ENCODE measurements at regions not wholly inside any gene's neighbourhood (a gene's known extent, or its start where the extent isn't known, plus 50 kb on each side); places are given as distances from the start of the nearest gene placed in this dataset.

GRCh38 chr3:161894657-161895056 is 398.0 kb downstream of the OTOL1 start:
- H3K36me3 Mint-ChIP-seq (ENCODE audit: low read depth) = no peaks in the 10 kb centered on the region
- no peaks in the 10 kb centered on the region for H3K27me3 Mint-ChIP-seq
- no peak overlapping the region for H3K27ac Mint-ChIP-seq
- ATAC-seq (no peak), DNase-seq (no peak)
- H3K4me1 Mint-ChIP-seq = no peaks in the 10 kb centered on the region
- intact Hi-C loops (cut with DNase I, micrococcal nuclease) = no loop called here
- ChIA-PET CTCF (interaction anchor here (1.0 kb wide), 1 partner anchor 30 kb away, joined by 4 read pairs; no protein-coding TSS in a partner anchor), POLR2A (no interaction called here)
- peaks cover 3% of the 10 kb centered on the region for H3K9me3 Mint-ChIP-seq (ENCODE audit: low read depth)
- no peak overlapping the region for H3K4me3 Mint-ChIP-seq

- H3K36me3 Mint-ChIP-seq (ENCODE audit: low read depth) = no peaks in the 10 kb centered on the region
- H3K27ac Mint-ChIP-seq = no peak overlapping the region
- peaks cover 2% of the 10 kb centered on the region for H3K9me3 Mint-ChIP-seq (ENCODE audit: low read depth)
- H3K4me3 Mint-ChIP-seq = no peak overlapping the region
- CTCF ChIA-PET = no interaction called here
- ATAC-seq (no peak), DNase-seq (no peak)
- no peaks in the 10 kb centered on the region for H3K27me3 Mint-ChIP-seq
- no peaks in the 10 kb centered on the region for H3K4me1 Mint-ChIP-seq
- POLR2A ChIA-PET = no interaction called here
- intact Hi-C loops (cut with DNase I, micrococcal nuclease) = no loop called here
Measured at GRCh38 chr3:161905520-161906132, 409.0 kb downstream of the OTOL1 start.

GRCh38 chr3:161913786-161914389 is 417.3 kb downstream of the OTOL1 start:
- CTCF ChIA-PET = no interaction called here
- POLR2A ChIA-PET = no interaction called here
- Mint-ChIP-seq H3K9me3 (ENCODE audit: low read depth) (no peaks in the 10 kb centered on the region), H3K27me3 (no peaks in the 10 kb centered on the region), H3K4me1 (no peaks in the 10 kb centered on the region), H3K36me3 (ENCODE audit: low read depth) (no peaks in the 10 kb centered on the region), H3K4me3 (no peak overlapping the region), H3K27ac (no peak overlapping the region)
- DNase-seq (no peak), ATAC-seq (no peak)
- intact Hi-C loops (cut with DNase I, micrococcal nuclease) = no loop called here

DNA sequence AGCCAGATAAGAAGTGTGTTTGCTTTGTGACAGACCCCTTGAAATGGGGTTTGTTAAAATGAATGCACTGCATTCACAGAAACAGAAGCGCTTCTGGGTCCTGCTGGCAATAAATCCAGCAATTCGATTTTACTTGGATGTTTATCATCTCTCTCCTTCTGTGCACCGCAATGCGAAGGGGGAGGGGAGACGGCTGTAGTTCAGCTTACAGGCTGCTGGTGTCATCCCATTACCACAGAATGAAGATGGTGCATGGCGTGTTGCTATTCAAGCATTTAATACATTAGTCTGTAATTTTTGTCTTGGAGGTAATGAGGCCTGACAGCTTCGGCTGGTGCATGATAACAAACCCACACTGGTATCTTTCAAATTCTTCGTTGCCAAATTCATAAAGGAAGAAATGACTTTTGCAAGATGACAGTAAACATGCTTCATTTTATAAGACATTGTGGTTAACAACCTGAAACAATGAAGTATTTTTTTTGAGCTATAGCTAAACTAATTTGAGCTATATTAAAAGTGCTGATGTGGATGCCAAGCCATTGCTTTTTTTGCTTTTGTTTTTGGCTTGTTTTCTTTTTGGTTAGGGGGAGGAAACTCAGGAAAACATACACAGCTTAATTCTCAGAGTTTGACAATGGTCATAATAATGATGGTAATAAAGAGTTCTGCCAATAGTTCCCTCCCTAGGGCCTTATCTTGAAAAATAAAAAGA is 418.3 kb downstream of the OTOL1 start:
- intact Hi-C loops (cut with DNase I, micrococcal nuclease) = no loop called here

GRCh38 chr3:161915418-161915750 is 418.8 kb downstream of the OTOL1 start:
- ATAC-seq (no peak), DNase-seq (no peak)
- Mint-ChIP-seq H3K36me3 (ENCODE audit: low read depth) (no peaks in the 10 kb centered on the region), H3K9me3 (ENCODE audit: low read depth) (peaks cover 7% of the 10 kb centered on the region), H3K27ac (no peak overlapping the region), H3K4me3 (no peak overlapping the region), H3K4me1 (no peaks in the 10 kb centered on the region), H3K27me3 (no peaks in the 10 kb centered on the region)
- intact Hi-C loops (cut with DNase I, micrococcal nuclease) = no loop called here
- POLR2A ChIA-PET = no interaction called here
- CTCF ChIA-PET = no interaction called here

More for the DNA sequence above, 418.3 kb downstream of the OTOL1 start:
- POLR2A ChIA-PET = no interaction called here
- Mint-ChIP-seq H3K9me3 (ENCODE audit: low read depth) (peaks cover 4% of the 10 kb centered on the region), H3K27me3 (no peaks in the 10 kb centered on the region), H3K4me1 (no peaks in the 10 kb centered on the region), H3K36me3 (ENCODE audit: low read depth) (no peaks in the 10 kb centered on the region), H3K27ac (no peak overlapping the region), H3K4me3 (no peak overlapping the region)
- no peak for ATAC-seq
- DNase-seq = peak; percentile 8
- CTCF ChIA-PET = interaction anchor here (0.6 kb wide), 1 partner anchor 894 kb away, joined by 4 read pairs; no protein-coding TSS in a partner anchor

- no peaks in the 10 kb centered on the region for H3K27me3 Mint-ChIP-seq
- no peak overlapping the region for H3K27ac Mint-ChIP-seq
- no peak for DNase-seq
- no peak for ATAC-seq
- H3K4me3 Mint-ChIP-seq = no peak overlapping the region
- no peaks in the 10 kb centered on the region for H3K4me1 Mint-ChIP-seq
- no peaks in the 10 kb centered on the region for H3K36me3 Mint-ChIP-seq (ENCODE audit: low read depth)
- ChIA-PET POLR2A (no interaction called here), CTCF (no interaction called here)
- H3K9me3 Mint-ChIP-seq (ENCODE audit: low read depth) = peaks cover 9% of the 10 kb centered on the region
- intact Hi-C loops (cut with DNase I, micrococcal nuclease) = no loop called here
Measured at GRCh38 chr3:161920196-161920595, 423.6 kb downstream of the OTOL1 start.

DNA sequence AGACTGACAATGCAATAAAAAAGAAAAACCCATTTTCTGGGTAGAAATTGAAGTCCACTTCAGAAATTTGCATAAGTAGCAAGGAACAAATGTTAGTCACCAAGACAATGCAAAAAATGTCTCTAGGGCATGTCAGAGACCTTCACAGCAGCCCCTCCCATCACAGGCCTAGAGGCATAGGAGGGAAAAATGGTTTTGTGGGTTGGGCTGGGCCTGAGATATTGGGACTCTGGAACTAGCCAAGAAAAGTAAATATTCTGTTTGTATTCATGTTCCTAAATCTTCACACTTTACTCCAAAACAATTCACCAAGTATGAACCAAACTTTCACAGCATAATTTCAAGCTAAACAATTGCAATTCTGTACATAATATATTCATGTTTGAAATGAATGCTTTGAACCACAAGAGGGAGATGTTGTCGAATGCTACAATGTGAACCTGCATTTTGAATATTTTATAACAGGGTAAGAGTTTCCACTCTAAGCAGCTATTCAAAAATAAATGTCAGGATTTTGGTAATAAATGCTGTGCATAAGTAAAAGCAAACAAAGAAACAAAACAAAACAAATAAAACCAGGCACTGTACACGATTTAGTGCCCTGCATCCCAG is 429.2 kb downstream of the OTOL1 start:
- no peaks in the 10 kb centered on the region for H3K27me3 Mint-ChIP-seq
- H3K27ac Mint-ChIP-seq = no peak overlapping the region
- no peak overlapping the region for H3K4me3 Mint-ChIP-seq
- peaks cover 3% of the 10 kb centered on the region for H3K9me3 Mint-ChIP-seq (ENCODE audit: low read depth)
- intact Hi-C loops (cut with DNase I, micrococcal nuclease) = no loop called here
- H3K4me1 Mint-ChIP-seq = no peaks in the 10 kb centered on the region
- DNase-seq = no peak
- POLR2A ChIA-PET = no interaction called here
- ATAC-seq = no peak
- no peaks in the 10 kb centered on the region for H3K36me3 Mint-ChIP-seq (ENCODE audit: low read depth)
- CTCF ChIA-PET = no interaction called here

GRCh38 chr3:161927131-161927530 is 430.5 kb downstream of the OTOL1 start:
- ChIA-PET POLR2A (no interaction called here), CTCF (no interaction called here)
- no peak for DNase-seq
- peaks cover 5% of the 10 kb centered on the region for H3K9me3 Mint-ChIP-seq (ENCODE audit: low read depth)
- no peaks in the 10 kb centered on the region for H3K4me1 Mint-ChIP-seq
- no peaks in the 10 kb centered on the region for H3K36me3 Mint-ChIP-seq (ENCODE audit: low read depth)
- H3K27ac Mint-ChIP-seq = no peak overlapping the region
- no peaks in the 10 kb centered on the region for H3K27me3 Mint-ChIP-seq
- no peak for ATAC-seq
- intact Hi-C loops (cut with DNase I, micrococcal nuclease) = no loop called here
- H3K4me3 Mint-ChIP-seq = no peak overlapping the region

- Mint-ChIP-seq H3K27ac (no peak overlapping the region), H3K9me3 (ENCODE audit: low read depth) (peaks cover 11% of the 10 kb centered on the region), H3K36me3 (ENCODE audit: low read depth) (no peaks in the 10 kb centered on the region), H3K4me1 (no peaks in the 10 kb centered on the region), H3K4me3 (no peak overlapping the region), H3K27me3 (no peaks in the 10 kb centered on the region)
- DNase-seq (no peak), ATAC-seq (no peak)
- ChIA-PET CTCF (interaction anchor here (0.7 kb wide), 1 partner anchor 1186 kb away, joined by 3 read pairs; no protein-coding TSS in a partner anchor), POLR2A (no interaction called here)
- intact Hi-C loops (cut with DNase I, micrococcal nuclease) = no loop called here
Measured at GRCh38 chr3:161939918-161940620, 443.5 kb downstream of the OTOL1 start.

DNA sequence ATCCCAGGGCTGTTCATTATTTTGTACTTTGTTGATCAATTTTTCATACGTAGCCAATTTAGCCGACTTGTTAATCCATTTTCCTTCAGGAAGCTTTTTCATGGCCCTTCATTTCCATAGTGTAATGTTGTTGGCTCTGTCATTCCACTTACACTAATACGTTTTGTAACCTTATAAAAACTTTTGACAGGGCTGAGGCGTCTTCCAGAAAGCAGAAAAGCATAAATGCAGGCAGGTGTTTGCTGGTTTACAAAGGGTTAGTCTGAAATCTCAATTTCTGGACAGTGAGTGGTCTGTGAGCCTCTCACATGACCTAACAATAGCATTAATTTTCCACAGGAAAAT is 444.0 kb downstream of the OTOL1 start:
- Mint-ChIP-seq H3K4me3 (no peak overlapping the region), H3K27me3 (no peaks in the 10 kb centered on the region), H3K36me3 (ENCODE audit: low read depth) (no peaks in the 10 kb centered on the region), H3K27ac (no peak overlapping the region), H3K4me1 (no peaks in the 10 kb centered on the region), H3K9me3 (ENCODE audit: low read depth) (peaks cover 10% of the 10 kb centered on the region)
- CTCF ChIA-PET = no interaction called here
- POLR2A ChIA-PET = no interaction called here
- ATAC-seq (no peak), DNase-seq (no peak)
- intact Hi-C loops (cut with DNase I, micrococcal nuclease) = no loop called here

GRCh38 chr3:161941891-161942290 is 445.3 kb downstream of the OTOL1 start:
- Mint-ChIP-seq H3K9me3 (ENCODE audit: low read depth) (peaks cover 9% of the 10 kb centered on the region), H3K27ac (no peak overlapping the region), H3K4me1 (no peaks in the 10 kb centered on the region), H3K27me3 (no peaks in the 10 kb centered on the region), H3K36me3 (ENCODE audit: low read depth) (no peaks in the 10 kb centered on the region), H3K4me3 (no peak overlapping the region)
- DNase-seq (no peak), ATAC-seq (no peak)
- ChIA-PET CTCF (interaction anchor here (0.6 kb wide), 1 partner anchor 10 kb away, joined by 3 read pairs; no protein-coding TSS in a partner anchor), POLR2A (no interaction called here)
- intact Hi-C loops (cut with DNase I, micrococcal nuclease) = no loop called here
